Panc1 (cell line): ENCODE measurements at regions not wholly inside any gene's neighbourhood (a gene's known extent, or its start where the extent isn't known, plus 50 kb on each side); places are given as distances from the start of the nearest gene placed in this dataset.

Source experiments
- ATAC-seq: fragments of 200-7000 bp; cut with Tn5 transposase; 2 replicates; pipeline ENCODE4 v1.9.1; 2020; ENCODE audit warnings: mild to moderate bottlenecking, moderate library complexity
- BruUV-seq: library from RNA; stranded (reverse); fragments of 400-500 nt; replicated peaks from 2 replicates; lab custom pipeline; 2021; lab: Mats Ljungman, UMichigan
- CTCF ChIA-PET: fragments of 300-600 bp; sonication (Branson Sonifier 250); formaldehyde crosslinking; loops from one replicate; lab custom pipeline; 2022; ENCODE audit warnings: antibody characterized with exemption; lab: Charles Lee
- POLR2A ChIA-PET: fragments of 300-600 bp; sonication (Branson Sonifier 250); formaldehyde crosslinking; loops from one replicate; lab custom pipeline; 2022; ENCODE audit warnings: antibody characterized with exemption; lab: Charles Lee
- DNase-seq: peaks from one replicate; pipeline ENCODE4 v3.0.0-alpha.2; 2010; ENCODE audit warnings: low read depth, low spot score
- H3K27ac ChIP-seq: 2 replicates; pipeline ENCODE4 v1.5.1; 2011; ENCODE audit warnings: mild to moderate bottlenecking, low read length, inconsistent platforms
- H3K27me3 ChIP-seq: fragments of 200-500 bp; sonication (Bioruptor generic); 2 replicates; pipeline ENCODE4 v1.6.0; 2014; ENCODE audit warnings: low read length, inconsistent platforms; ENCODE audit not compliant: control insufficient read depth, insufficient read depth
- H3K36me3 ChIP-seq: fragments of 200-500 bp; sonication (Bioruptor generic); 2 replicates; pipeline ENCODE4 v1.5.1; 2014; ENCODE audit warnings: inconsistent platforms, mild to moderate bottlenecking, low read length, moderate library complexity; ENCODE audit not compliant: control insufficient read depth, insufficient read depth
- H3K4me1 ChIP-seq: 2 replicates; pipeline ENCODE4 v1.5.1; 2011; ENCODE audit warnings: inconsistent platforms, mild to moderate bottlenecking, low read length, moderate library complexity; ENCODE audit not compliant: control insufficient read depth, insufficient read depth
- H3K4me3 ChIP-seq, 2 experiments: 2 replicates each; pipeline ENCODE4 v1.5.1; 2011 to 2012; ENCODE audit warnings: low read depth in 2 of 2, low read length in 2 of 2, mild to moderate bottlenecking in 2 of 2, inconsistent platforms in 1 of 2, moderate library complexity in 1 of 2
- H3K9me3 ChIP-seq: fragments of 200-500 bp; sonication (Bioruptor generic); 2 replicates; pipeline ENCODE4 v1.5.1; 2014; ENCODE audit warnings: low read depth, mild to moderate bottlenecking, inconsistent platforms, low read length, moderate library complexity; ENCODE audit not compliant: control insufficient read depth, insufficient read depth
- POLR2AphosphoS5 ChIP-seq: IDR thresholded peaks from 2 replicates; pipeline ENCODE4 v1.6.1; 2012; ENCODE audit warnings: mild to moderate bottlenecking, low read depth, low read length, moderate library complexity
- SIN3A ChIP-seq: IDR thresholded peaks from 2 replicates; pipeline ENCODE4 v1.6.1; 2012; ENCODE audit warnings: low read depth, mild to moderate bottlenecking, low read length, moderate library complexity, borderline replicate concordance; ENCODE audit not compliant: insufficient read depth
- TCF7L2 ChIP-seq: IDR thresholded peaks from 2 replicates; pipeline ENCODE4 v1.6.1; 2011; ENCODE audit warnings: mild to moderate bottlenecking, low read depth, low read length, inconsistent platforms
- in situ Hi-C: cut with HindIII; loops from 2 replicates; pipeline ENCODE4 v1.10.0; 2016; ENCODE audit warnings: low sequenced_read_pairs, low pct_unique_long_range_greater_than_20kb
- intact Hi-C: fragments of 100-400 bp; cut with micrococcal nuclease; formaldehyde crosslinking; loops from one replicate; pipeline ENCODE4 v1.10.0; 2022; ENCODE audit not compliant: unreplicated experiment
- TF ChIP-seq, protein P1 (sequence below): fragments of 450-650 bp; IDR thresholded peaks from 2 replicates; pipeline ENCODE4 v1.5.1; 2017; ENCODE audit warnings: mild to moderate bottlenecking
- TF ChIP-seq, protein P2 (sequence below), 2 experiments: IDR thresholded peaks; 2 replicates each; pipeline ENCODE4 v1.6.1; 2011 to 2012; ENCODE audit warnings: low read depth in 2 of 2, control low read depth in 1 of 2, low read length in 1 of 2, mild to moderate bottlenecking in 1 of 2, moderate library complexity in 1 of 2; ENCODE audit not compliant: insufficient read depth in 1 of 2

DNA sequence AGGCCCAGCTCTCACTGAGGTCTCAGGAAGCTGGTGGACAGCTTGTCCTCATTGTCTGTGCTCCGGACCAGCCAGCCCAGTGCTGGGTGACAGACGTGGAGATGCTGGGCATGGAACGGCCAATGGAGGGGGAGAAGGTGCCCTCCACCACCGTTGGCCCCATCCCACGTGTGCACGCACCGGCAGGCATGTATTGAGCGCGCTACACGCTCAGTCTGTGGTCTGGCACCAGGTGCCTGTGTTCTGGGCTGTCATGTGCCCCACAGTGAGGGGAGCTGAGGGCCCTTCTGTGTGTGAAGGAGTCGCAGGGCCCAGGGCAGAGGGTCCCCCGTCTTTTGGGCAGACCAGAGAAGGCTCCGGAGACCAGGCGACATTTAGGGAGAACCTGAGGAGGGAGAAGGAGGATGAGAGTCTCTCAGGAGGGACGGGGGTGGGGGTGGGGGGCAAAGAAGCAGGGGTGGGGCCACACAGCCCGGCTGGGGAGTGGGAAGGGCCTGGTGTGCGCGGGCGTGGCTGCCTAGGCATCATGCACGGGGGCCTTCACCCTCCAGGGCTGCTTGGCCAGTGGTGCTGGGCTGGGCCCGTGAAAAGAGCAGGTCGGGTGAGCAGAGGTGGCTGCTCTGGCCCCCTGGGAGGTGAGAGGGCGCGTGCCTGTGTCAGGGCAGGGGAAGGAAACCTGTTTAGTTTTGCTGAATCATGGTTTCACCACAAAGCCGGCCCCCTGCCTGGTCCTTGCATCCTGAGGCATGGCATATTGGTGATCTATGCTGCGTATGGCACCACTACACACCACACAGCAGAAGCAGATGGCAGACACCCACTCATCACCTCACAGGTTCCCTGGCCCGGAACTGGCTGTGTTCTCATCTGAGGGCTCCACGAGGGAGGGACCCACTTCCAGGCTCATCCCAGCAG lies 86.7 kb upstream of the TTC34 start:
- CTCF ChIA-PET: no interaction called here
- Histone ChIP-seq H3K9me3 (no peaks in the 10 kb centered on the region), H3K4me3 (no peak overlapping the region), H3K27ac (no peak overlapping the region), H3K36me3 (no peaks in the 10 kb centered on the region), H3K27me3 (no peaks in the 10 kb centered on the region), H3K4me1 (no peaks in the 10 kb centered on the region)
- POLR2A ChIA-PET: no interaction called here
- BruUV-seq: no TSS peak
- intact Hi-C loops (no loop called here), in situ Hi-C loops (no loop called here)
- TF ChIP-seq, protein P1, sequence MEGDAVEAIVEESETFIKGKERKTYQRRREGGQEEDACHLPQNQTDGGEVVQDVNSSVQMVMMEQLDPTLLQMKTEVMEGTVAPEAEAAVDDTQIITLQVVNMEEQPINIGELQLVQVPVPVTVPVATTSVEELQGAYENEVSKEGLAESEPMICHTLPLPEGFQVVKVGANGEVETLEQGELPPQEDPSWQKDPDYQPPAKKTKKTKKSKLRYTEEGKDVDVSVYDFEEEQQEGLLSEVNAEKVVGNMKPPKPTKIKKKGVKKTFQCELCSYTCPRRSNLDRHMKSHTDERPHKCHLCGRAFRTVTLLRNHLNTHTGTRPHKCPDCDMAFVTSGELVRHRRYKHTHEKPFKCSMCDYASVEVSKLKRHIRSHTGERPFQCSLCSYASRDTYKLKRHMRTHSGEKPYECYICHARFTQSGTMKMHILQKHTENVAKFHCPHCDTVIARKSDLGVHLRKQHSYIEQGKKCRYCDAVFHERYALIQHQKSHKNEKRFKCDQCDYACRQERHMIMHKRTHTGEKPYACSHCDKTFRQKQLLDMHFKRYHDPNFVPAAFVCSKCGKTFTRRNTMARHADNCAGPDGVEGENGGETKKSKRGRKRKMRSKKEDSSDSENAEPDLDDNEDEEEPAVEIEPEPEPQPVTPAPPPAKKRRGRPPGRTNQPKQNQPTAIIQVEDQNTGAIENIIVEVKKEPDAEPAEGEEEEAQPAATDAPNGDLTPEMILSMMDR: no peak
- no peak for TF ChIP-seq TCF7L2
- TF ChIP-seq SIN3A: no peak
- TF ChIP-seq POLR2AphosphoS5: no peak
- TF ChIP-seq, protein P2, sequence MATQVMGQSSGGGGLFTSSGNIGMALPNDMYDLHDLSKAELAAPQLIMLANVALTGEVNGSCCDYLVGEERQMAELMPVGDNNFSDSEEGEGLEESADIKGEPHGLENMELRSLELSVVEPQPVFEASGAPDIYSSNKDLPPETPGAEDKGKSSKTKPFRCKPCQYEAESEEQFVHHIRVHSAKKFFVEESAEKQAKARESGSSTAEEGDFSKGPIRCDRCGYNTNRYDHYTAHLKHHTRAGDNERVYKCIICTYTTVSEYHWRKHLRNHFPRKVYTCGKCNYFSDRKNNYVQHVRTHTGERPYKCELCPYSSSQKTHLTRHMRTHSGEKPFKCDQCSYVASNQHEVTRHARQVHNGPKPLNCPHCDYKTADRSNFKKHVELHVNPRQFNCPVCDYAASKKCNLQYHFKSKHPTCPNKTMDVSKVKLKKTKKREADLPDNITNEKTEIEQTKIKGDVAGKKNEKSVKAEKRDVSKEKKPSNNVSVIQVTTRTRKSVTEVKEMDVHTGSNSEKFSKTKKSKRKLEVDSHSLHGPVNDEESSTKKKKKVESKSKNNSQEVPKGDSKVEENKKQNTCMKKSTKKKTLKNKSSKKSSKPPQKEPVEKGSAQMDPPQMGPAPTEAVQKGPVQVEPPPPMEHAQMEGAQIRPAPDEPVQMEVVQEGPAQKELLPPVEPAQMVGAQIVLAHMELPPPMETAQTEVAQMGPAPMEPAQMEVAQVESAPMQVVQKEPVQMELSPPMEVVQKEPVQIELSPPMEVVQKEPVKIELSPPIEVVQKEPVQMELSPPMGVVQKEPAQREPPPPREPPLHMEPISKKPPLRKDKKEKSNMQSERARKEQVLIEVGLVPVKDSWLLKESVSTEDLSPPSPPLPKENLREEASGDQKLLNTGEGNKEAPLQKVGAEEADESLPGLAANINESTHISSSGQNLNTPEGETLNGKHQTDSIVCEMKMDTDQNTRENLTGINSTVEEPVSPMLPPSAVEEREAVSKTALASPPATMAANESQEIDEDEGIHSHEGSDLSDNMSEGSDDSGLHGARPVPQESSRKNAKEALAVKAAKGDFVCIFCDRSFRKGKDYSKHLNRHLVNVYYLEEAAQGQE (IDR thresholded peaks at IDR 0.05; ENCODE audit: insufficient read depth in 1 of 2, low read depth in 2 of 2, low read length in 1 of 2): no peak
- DNase-seq (no peak), ATAC-seq (no peak)

DNA sequence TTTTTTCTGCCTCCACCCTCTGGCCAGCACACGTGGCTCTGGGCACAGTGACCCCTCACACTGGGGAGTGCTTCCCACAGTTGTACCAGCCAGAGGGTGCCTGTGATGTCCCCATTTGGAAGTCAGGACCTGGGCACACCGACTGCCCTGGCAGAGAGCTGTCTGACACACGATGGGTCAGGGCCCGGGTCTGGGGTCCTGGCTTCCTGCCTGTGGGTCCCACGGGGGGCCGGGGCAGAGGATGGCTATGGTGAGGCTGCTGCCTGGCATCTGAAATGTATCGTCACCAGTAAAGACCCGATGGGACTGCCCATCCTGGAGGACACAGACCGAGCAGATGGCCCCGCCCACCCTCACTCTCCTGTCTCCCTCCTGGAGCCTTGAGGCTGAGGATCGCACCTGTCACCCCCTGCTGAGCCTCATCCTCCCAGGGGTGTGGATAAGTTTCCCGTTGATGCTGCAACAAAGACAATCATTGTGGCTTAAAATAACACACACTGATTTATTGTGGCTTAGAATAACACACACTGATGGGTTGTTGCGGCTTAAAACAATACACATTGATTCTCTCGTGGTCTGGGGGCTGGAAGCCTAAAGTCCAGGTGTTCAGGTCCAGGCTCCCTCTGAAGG lies 88.8 kb upstream of the TTC34 start:
- intact Hi-C loops (no loop called here), in situ Hi-C loops (no loop called here)
- Histone ChIP-seq H3K27ac (no peak overlapping the region), H3K27me3 (no peaks in the 10 kb centered on the region), H3K4me1 (no peaks in the 10 kb centered on the region), H3K9me3 (no peaks in the 10 kb centered on the region), H3K36me3 (no peaks in the 10 kb centered on the region), H3K4me3 (no peak overlapping the region)
- POLR2A ChIA-PET: no interaction called here
- ATAC-seq (no peak), DNase-seq (no peak)
- TF ChIP-seq SIN3A (no peak), POLR2AphosphoS5 (no peak), TCF7L2 (no peak)
- BruUV-seq: no TSS peak
- CTCF ChIA-PET: no interaction called here
